Astrocyte (in vitro differentiated cells and primary cell): ENCODE measurements at regions not wholly inside any gene's neighbourhood (a gene's known extent, or its start where the extent isn't known, plus 50 kb on each side); places are given as distances from the start of the nearest gene placed in this dataset.

Source experiments
- DNase-seq: peaks from one replicate; pipeline ENCODE4 v3.0.0-alpha.2; 2010; ENCODE audit warnings: low read depth
- FAIRE-seq: peaks from 2 replicates; lab custom pipeline; 2011; peaks lifted over from hg19 to GRCh38; lab: Jason Lieb, UNC
- H2AFZ ChIP-seq: 2 replicates; pipeline ENCODE4 v1.6.0; 2012; ENCODE audit warnings: low read depth, low read length, inconsistent platforms
- H3K27ac ChIP-seq: 2 replicates; pipeline ENCODE4 v1.5.1; 2011; ENCODE audit warnings: low read depth, low read length, inconsistent platforms
- H3K27me3 ChIP-seq: 2 replicates; pipeline ENCODE4 v1.6.0; 2011; ENCODE audit warnings: low read length, inconsistent platforms; ENCODE audit not compliant: insufficient read depth
- H3K36me3 ChIP-seq: 2 replicates; pipeline ENCODE4 v1.5.1; 2011; ENCODE audit warnings: low read length, inconsistent platforms; ENCODE audit not compliant: insufficient read depth
- H3K4me1 ChIP-seq: 2 replicates; pipeline ENCODE4 v1.5.1; 2011; ENCODE audit warnings: low read length, inconsistent platforms; ENCODE audit not compliant: insufficient read depth
- H3K4me2 ChIP-seq: 2 replicates; pipeline ENCODE4 v1.6.0; 2012; ENCODE audit warnings: low read length, inconsistent platforms
- H3K4me3 ChIP-seq: 2 replicates; pipeline ENCODE4 v1.5.1; 2011; ENCODE audit warnings: low read depth, mild to moderate bottlenecking, low read length, inconsistent platforms; ENCODE audit not compliant: insufficient read depth
- H3K79me2 ChIP-seq: 2 replicates; pipeline ENCODE4 v1.6.0; 2012; ENCODE audit warnings: mild to moderate bottlenecking, low read length, inconsistent platforms; ENCODE audit not compliant: insufficient read depth
- H3K9ac ChIP-seq: 2 replicates; pipeline ENCODE4 v1.6.0; 2012; ENCODE audit warnings: mild to moderate bottlenecking, low read length, inconsistent platforms
- H3K9me3 ChIP-seq: 2 replicates; pipeline ENCODE4 v1.5.1; 2012; ENCODE audit warnings: low read depth, mild to moderate bottlenecking, low read length, inconsistent platforms; ENCODE audit not compliant: insufficient read depth
- H4K20me1 ChIP-seq: 2 replicates; pipeline ENCODE4 v1.6.0; 2012; ENCODE audit warnings: low read length, inconsistent platforms; ENCODE audit not compliant: insufficient read depth
- H3K27ac Mint-ChIP-seq: one replicate; pipeline ENCODE4 v1.8.0; 2021; ENCODE audit warnings: mild to moderate bottlenecking, mixed read lengths; ENCODE audit not compliant: unreplicated experiment
- H3K27me3 Mint-ChIP-seq: one replicate; pipeline ENCODE4 v1.8.0; 2021; ENCODE audit warnings: low read depth, mixed read lengths; ENCODE audit not compliant: unreplicated experiment
- H3K36me3 Mint-ChIP-seq: one replicate; pipeline ENCODE4 v1.8.0; 2021; ENCODE audit warnings: low read depth, mixed read lengths; ENCODE audit not compliant: unreplicated experiment
- H3K4me1 Mint-ChIP-seq: one replicate; pipeline ENCODE4 v1.8.0; 2021; ENCODE audit warnings: low read depth, mixed read lengths; ENCODE audit not compliant: unreplicated experiment
- H3K4me3 Mint-ChIP-seq: one replicate; pipeline ENCODE4 v1.8.0; 2021; ENCODE audit warnings: mild to moderate bottlenecking, moderate library complexity, mixed read lengths; ENCODE audit not compliant: unreplicated experiment
- H3K9me3 Mint-ChIP-seq: one replicate; pipeline ENCODE4 v1.8.0; 2021; ENCODE audit warnings: mild to moderate bottlenecking, mixed read lengths; ENCODE audit not compliant: unreplicated experiment
- EZH2 ChIP-seq: IDR thresholded peaks from 2 replicates; pipeline ENCODE4 v1.6.1; 2012; ENCODE audit warnings: mild to moderate bottlenecking, low read length, inconsistent platforms; ENCODE audit not compliant: insufficient read depth
- TF ChIP-seq, protein P1 (sequence below): IDR thresholded peaks from 2 replicates; pipeline ENCODE4 v1.5.1; 2011; ENCODE audit warnings: low read depth, mild to moderate bottlenecking, inconsistent platforms, low read length, moderate library complexity; ENCODE audit not compliant: insufficient read depth

DNA sequence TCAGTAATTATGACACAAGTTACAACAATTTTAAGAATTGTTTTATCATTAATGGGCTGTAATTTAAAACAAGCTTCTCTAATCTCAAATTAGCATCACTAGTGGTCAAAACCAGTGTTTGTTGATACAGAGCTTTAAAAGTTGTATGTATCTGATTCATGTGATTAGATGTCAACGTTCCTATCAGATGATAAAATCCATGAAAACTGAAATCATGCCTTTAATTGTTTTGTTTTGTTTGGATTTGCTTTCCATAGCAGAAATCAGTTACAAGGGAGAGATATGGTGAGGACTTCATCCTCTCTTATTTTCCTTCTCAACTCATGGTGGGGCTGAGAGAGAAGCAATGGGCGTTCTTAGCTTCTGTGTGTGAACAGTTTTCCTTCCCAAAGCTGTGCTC is 469.6 kb downstream of the PID1 start:
- TF ChIP-seq, protein P1, sequence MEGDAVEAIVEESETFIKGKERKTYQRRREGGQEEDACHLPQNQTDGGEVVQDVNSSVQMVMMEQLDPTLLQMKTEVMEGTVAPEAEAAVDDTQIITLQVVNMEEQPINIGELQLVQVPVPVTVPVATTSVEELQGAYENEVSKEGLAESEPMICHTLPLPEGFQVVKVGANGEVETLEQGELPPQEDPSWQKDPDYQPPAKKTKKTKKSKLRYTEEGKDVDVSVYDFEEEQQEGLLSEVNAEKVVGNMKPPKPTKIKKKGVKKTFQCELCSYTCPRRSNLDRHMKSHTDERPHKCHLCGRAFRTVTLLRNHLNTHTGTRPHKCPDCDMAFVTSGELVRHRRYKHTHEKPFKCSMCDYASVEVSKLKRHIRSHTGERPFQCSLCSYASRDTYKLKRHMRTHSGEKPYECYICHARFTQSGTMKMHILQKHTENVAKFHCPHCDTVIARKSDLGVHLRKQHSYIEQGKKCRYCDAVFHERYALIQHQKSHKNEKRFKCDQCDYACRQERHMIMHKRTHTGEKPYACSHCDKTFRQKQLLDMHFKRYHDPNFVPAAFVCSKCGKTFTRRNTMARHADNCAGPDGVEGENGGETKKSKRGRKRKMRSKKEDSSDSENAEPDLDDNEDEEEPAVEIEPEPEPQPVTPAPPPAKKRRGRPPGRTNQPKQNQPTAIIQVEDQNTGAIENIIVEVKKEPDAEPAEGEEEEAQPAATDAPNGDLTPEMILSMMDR: no peak
- no peak for TF ChIP-seq EZH2
- no peaks in the 10 kb centered on the region for H3K27me3 ChIP-seq
- no peak for FAIRE-seq

DNA sequence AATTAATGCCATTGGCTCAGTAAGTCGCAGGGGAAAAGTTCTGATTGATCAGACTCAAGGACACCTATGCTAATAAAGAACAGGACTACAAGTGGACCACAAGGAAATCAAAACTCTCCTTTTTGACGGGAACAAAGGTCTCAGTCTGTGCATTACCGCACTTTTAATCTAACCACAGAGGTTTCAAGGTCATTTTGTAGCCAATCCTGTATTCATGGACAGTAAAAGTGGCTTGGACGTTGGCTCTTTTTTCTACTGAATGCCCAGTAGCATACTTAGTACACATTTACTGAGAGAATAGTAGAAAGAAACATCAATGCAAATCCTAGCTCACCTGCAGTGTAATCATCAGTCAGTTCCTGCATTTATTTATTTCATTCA is 471.9 kb downstream of the PID1 start:
- Histone ChIP-seq H4K20me1 (no peaks in the 10 kb centered on the region), H3K9ac (no peak overlapping the region), H3K27me3 (no peaks in the 10 kb centered on the region), H3K4me3 (no peak overlapping the region), H3K4me2 (no peak overlapping the region), H3K27ac (no peak overlapping the region), H3K79me2 (no peaks in the 10 kb centered on the region), H3K9me3 (no peaks in the 10 kb centered on the region), H3K36me3 (no peaks in the 10 kb centered on the region), H3K4me1 (no peaks in the 10 kb centered on the region), H2AFZ (no peak overlapping the region)
- Mint-ChIP-seq H3K4me3 (no peak overlapping the region), H3K4me1 (no peaks in the 10 kb centered on the region), H3K27me3 (peaks cover 4% of the 10 kb centered on the region), H3K36me3 (no peaks in the 10 kb centered on the region), H3K27ac (no peak overlapping the region), H3K9me3 (no peaks in the 10 kb centered on the region)
- no peak for DNase-seq
- TF ChIP-seq EZH2: no peak
- TF ChIP-seq, protein P1: no peak
- no peak for FAIRE-seq

More for the DNA sequence above, 469.6 kb downstream of the PID1 start:
- no peak for DNase-seq
- Histone ChIP-seq H3K4me3 (no peak overlapping the region), H3K9ac (no peak overlapping the region), H3K36me3 (no peaks in the 10 kb centered on the region), H3K79me2 (no peaks in the 10 kb centered on the region), H3K27ac (no peak overlapping the region), H2AFZ (no peak overlapping the region), H3K9me3 (no peaks in the 10 kb centered on the region), H3K4me1 (no peaks in the 10 kb centered on the region), H3K4me2 (no peak overlapping the region), H4K20me1 (no peaks in the 10 kb centered on the region)
- no peaks in the 10 kb centered on the region for H3K9me3 Mint-ChIP-seq
- no peaks in the 10 kb centered on the region for H3K27me3 Mint-ChIP-seq
- H3K4me3 Mint-ChIP-seq: no peak overlapping the region
- no peaks in the 10 kb centered on the region for H3K36me3 Mint-ChIP-seq
- H3K4me1 Mint-ChIP-seq: no peaks in the 10 kb centered on the region
- no peak overlapping the region for H3K27ac Mint-ChIP-seq

DNA sequence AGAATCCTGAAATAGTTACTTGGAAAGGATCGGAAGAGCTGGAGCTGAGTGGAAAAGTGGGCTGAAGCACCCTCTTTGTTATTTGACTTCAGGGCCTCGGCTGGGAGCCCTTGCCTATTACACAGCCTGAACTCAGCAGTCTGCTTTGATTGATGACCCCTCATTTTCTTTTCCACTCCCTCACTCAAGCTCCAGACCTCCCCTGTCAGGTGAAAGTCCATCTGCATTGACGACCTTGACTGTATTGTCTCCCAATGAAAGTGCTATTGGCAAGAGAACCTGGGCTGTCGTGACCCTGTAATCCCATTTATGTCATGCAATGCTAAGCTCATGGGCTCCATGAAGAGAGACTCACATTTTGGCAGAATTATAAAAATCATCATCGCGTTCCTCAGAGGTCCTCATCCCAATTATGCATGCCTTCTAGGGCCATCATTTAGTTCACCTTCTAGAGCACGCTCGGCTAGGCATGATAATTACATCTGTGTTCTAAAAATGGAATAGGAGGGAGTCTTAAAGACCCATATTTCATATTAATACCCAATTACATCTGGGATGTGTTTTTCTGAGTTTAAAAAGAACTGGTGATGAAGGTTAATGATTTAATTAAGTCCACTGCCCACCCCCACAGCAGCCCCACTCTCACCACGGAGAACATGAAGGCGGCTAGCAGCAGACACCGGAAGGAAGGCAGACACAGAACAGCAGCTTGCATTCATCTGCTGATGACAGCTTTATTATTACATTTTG is 472.5 kb downstream of the PID1 start:
- H3K9me3 ChIP-seq: no peaks in the 10 kb centered on the region
- no peaks in the 10 kb centered on the region for H3K27me3 ChIP-seq
- H4K20me1 ChIP-seq: no peaks in the 10 kb centered on the region
- H3K27ac ChIP-seq: no peak overlapping the region
- no peaks in the 10 kb centered on the region for H3K4me1 Mint-ChIP-seq
- no peak overlapping the region for H3K4me3 ChIP-seq
- peaks cover 4% of the 10 kb centered on the region for H3K27me3 Mint-ChIP-seq
- H3K4me3 Mint-ChIP-seq: no peak overlapping the region
- no peaks in the 10 kb centered on the region for H3K36me3 Mint-ChIP-seq
- no peaks in the 10 kb centered on the region for H3K79me2 ChIP-seq
- H3K9me3 Mint-ChIP-seq: no peaks in the 10 kb centered on the region
- no peak for DNase-seq
- H3K4me2 ChIP-seq: no peak overlapping the region
- no peak overlapping the region for H3K9ac ChIP-seq
- H3K27ac Mint-ChIP-seq: no peak overlapping the region
- no peaks in the 10 kb centered on the region for H3K4me1 ChIP-seq
- FAIRE-seq: no peak
- TF ChIP-seq, protein P1: no peak
- no peak for TF ChIP-seq EZH2
- no peak overlapping the region for H2AFZ ChIP-seq
- no peaks in the 10 kb centered on the region for H3K36me3 ChIP-seq
